Osteoblast (primary cell): ENCODE measurements at regions not wholly inside any gene's neighbourhood (a gene's known extent, or its start where the extent isn't known, plus 50 kb on each side); places are given as distances from the start of the nearest gene placed in this dataset.
A peak's percentile ranks its signal among the peaks of the same experiment; 100 is the strongest.

Experiments used
- DNase-seq: peaks from one replicate; pipeline ENCODE4 v3.0.0; 2011; ENCODE audit warnings: low spot score, mixed read lengths; ENCODE audit not compliant: insufficient read length; ENCODE audit errors: missing footprints
- H2AFZ ChIP-seq: 2 replicates; pipeline ENCODE4 v1.6.0; 2011; ENCODE audit warnings: mild to moderate bottlenecking, low read length
- H3K27ac ChIP-seq: 2 replicates; pipeline ENCODE4 v1.5.1; 2011; ENCODE audit warnings: mild to moderate bottlenecking, low read depth, low read length, moderate library complexity
- H3K27me3 ChIP-seq: 2 replicates; pipeline ENCODE4 v1.6.0; 2012; ENCODE audit warnings: mild to moderate bottlenecking, control low read depth, inconsistent platforms, low read length, moderate library complexity; ENCODE audit not compliant: insufficient read depth
- H3K36me3 ChIP-seq: 2 replicates; pipeline ENCODE4 v1.5.1; 2011; ENCODE audit warnings: mild to moderate bottlenecking, low read length, control low read depth, moderate library complexity; ENCODE audit not compliant: insufficient read depth
- H3K4me1 ChIP-seq: 2 replicates; pipeline ENCODE4 v1.5.1; 2011; ENCODE audit warnings: mild to moderate bottlenecking, low read length, control low read depth, moderate library complexity; ENCODE audit not compliant: insufficient read depth
- H3K4me2 ChIP-seq: 2 replicates; pipeline ENCODE4 v1.6.0; 2011; ENCODE audit warnings: mild to moderate bottlenecking, low read length; ENCODE audit not compliant: insufficient read depth
- H3K4me3 ChIP-seq: fragments of 200-600 bp; sonication (generic); 3 replicates; pipeline ENCODE4 v1.5.1; 2012; ENCODE audit warnings: mild to moderate bottlenecking, low read length, inconsistent platforms; ENCODE audit not compliant: insufficient read depth
- H3K79me2 ChIP-seq: 2 replicates; pipeline ENCODE4 v1.6.0; 2012; ENCODE audit warnings: mild to moderate bottlenecking, low read length, control low read depth, inconsistent platforms; ENCODE audit not compliant: insufficient read depth
- H3K9me3 ChIP-seq: 2 replicates; pipeline ENCODE4 v1.5.1; 2011; ENCODE audit warnings: low read depth, low read length, control low read depth
- H4K20me1 ChIP-seq: 2 replicates; pipeline ENCODE4 v1.6.0; 2012; ENCODE audit warnings: mild to moderate bottlenecking, low read length, control low read depth; ENCODE audit not compliant: insufficient read depth
- TF ChIP-seq, protein P1 (sequence below): IDR thresholded peaks from 2 replicates; pipeline ENCODE4 v1.5.1; 2011; ENCODE audit warnings: mild to moderate bottlenecking, low read depth, low read length, moderate library complexity; ENCODE audit errors: extremely low read depth

DNA sequence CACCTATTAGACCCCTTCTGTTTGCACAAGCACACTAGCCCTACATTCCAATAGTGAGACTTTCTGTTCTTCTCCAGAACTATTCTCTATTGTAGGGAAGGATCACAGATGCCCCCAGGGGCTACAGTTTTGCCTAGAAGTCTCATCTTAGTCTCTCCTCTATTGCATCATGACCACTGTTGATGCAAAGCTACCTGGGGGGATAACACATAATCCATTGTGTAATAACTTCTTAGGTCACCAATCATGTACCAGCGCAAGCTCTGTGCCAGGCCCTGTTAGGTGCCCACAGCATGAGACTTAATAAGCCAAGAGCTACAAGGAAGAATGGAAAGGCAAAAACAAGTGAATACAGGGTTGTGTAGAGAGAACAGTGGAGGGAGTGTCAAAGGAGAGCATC lies 98.1 kb upstream of the TNFAIP3 start:
- TF ChIP-seq, protein P1, sequence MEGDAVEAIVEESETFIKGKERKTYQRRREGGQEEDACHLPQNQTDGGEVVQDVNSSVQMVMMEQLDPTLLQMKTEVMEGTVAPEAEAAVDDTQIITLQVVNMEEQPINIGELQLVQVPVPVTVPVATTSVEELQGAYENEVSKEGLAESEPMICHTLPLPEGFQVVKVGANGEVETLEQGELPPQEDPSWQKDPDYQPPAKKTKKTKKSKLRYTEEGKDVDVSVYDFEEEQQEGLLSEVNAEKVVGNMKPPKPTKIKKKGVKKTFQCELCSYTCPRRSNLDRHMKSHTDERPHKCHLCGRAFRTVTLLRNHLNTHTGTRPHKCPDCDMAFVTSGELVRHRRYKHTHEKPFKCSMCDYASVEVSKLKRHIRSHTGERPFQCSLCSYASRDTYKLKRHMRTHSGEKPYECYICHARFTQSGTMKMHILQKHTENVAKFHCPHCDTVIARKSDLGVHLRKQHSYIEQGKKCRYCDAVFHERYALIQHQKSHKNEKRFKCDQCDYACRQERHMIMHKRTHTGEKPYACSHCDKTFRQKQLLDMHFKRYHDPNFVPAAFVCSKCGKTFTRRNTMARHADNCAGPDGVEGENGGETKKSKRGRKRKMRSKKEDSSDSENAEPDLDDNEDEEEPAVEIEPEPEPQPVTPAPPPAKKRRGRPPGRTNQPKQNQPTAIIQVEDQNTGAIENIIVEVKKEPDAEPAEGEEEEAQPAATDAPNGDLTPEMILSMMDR: no peak

DNA sequence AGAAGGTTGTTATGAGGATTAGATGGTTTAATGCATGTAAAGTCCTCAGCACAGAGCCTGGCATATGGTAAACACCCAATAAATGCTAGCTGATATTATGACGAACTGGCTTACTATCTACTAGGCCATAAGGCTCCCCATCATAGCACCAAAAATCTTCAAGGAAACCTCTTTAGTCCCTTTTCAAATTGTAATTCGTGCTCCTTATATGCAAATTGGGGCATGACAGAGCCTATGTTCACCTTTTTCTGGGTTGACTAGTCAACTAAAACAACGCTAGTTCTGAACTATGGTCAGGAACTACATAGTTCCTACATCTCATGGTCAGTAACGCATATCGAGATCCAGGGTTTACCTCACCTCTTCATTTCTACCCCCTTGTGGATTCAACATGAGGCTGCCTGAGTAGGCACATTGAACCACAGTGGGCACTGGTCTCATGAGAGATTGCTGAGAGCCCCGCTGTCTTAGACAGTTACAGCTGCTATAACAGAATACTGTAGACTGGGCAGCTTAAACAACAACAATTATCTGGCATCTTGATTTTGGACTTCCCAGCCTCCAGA lies 97.2 kb upstream of the TNFAIP3 start:
- H3K4me2 ChIP-seq: no peak overlapping the region
- TF ChIP-seq, protein P1: no peak
- H3K9me3 ChIP-seq: no peaks in the 10 kb centered on the region
- H3K4me1 ChIP-seq: peaks cover 40% of the 10 kb centered on the region
- H3K27me3 ChIP-seq: no peaks in the 10 kb centered on the region
- no peaks in the 10 kb centered on the region for H3K36me3 ChIP-seq
- no peaks in the 10 kb centered on the region for H3K79me2 ChIP-seq
- no peak overlapping the region for H3K27ac ChIP-seq
- H4K20me1 ChIP-seq: no peaks in the 10 kb centered on the region
- DNase-seq: no peak
- no peak overlapping the region for H3K4me3 ChIP-seq
- no peak overlapping the region for H2AFZ ChIP-seq

More for the DNA sequence above, 98.1 kb upstream of the TNFAIP3 start:
- Histone ChIP-seq H3K4me2 (no peak overlapping the region), H3K4me3 (no peak overlapping the region), H3K27ac (peak overlapping the region; percentile 66), H2AFZ (peak overlapping the region; percentile 33), H3K4me1 (peaks cover 46% of the 10 kb centered on the region), H3K79me2 (no peaks in the 10 kb centered on the region), H3K36me3 (no peaks in the 10 kb centered on the region), H3K27me3 (no peaks in the 10 kb centered on the region), H3K9me3 (no peaks in the 10 kb centered on the region), H4K20me1 (no peaks in the 10 kb centered on the region)
- no peak for DNase-seq

DNA sequence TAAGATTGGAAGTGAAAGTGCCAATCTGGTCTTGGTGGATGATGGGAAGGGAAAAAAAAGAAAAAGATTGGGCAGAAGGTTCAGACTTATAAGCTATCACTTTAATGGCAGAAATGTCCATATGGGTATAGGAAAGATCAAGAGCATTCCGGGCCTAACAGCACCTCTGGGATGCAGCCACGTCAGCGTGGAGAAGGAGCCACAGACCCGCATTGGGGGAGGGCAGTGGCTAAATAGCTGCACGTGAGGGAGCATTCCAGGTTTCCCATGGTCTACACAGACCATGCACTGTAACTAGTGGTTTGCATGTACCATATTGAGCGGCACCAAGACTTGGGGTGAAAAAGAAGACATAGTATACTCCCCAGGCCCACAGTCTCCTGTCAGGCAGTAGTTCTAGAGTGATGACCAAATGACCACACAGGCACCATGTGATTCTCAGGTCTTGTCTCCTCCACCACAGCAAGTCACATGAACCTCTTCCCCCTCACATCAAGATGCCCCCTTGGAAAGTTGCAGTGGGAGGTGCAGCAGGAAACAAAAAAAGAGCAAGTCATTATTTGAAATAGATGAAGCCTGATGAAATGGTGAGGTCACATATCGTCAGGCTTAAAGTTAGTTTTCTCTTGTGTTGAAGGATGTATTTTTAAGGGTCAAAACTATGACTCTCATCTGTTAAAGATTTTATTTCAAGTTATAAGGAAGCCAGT lies 94.4 kb upstream of the TNFAIP3 start:
- TF ChIP-seq, protein P1: no peak
- peaks cover 20% of the 10 kb centered on the region for H3K4me1 ChIP-seq
- H3K27ac ChIP-seq: no peak overlapping the region
- H3K27me3 ChIP-seq: no peaks in the 10 kb centered on the region
- no peak overlapping the region for H2AFZ ChIP-seq
- H3K9me3 ChIP-seq: no peaks in the 10 kb centered on the region
- H4K20me1 ChIP-seq: no peaks in the 10 kb centered on the region
- no peaks in the 10 kb centered on the region for H3K36me3 ChIP-seq
- no peak overlapping the region for H3K4me3 ChIP-seq
- peak; percentile 43 for DNase-seq
- no peak overlapping the region for H3K4me2 ChIP-seq
- no peaks in the 10 kb centered on the region for H3K79me2 ChIP-seq

DNA sequence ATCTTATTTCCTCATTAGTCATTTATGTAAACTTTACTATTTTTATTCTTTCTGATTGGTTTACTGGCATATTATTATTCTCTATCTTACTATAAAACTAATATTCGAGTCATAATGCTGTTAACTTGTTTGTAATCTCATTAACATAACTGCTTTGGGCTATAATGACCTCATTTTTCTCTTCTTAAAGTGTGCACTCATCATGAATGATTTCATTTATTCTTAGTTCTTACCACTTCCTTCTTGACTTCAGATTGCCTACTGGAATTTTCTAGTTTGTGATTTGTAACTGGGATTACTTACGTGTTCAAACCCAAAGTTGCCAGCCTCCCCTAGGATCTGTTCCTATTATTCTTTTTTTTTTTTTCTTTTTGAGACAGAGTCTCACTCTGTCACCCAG lies 91.8 kb upstream of the TNFAIP3 start:
- no peaks in the 10 kb centered on the region for H3K79me2 ChIP-seq
- H3K4me3 ChIP-seq: no peak overlapping the region
- no peak overlapping the region for H2AFZ ChIP-seq
- no peaks in the 10 kb centered on the region for H4K20me1 ChIP-seq
- H3K27me3 ChIP-seq: no peaks in the 10 kb centered on the region
- H3K4me1 ChIP-seq: peaks cover 9% of the 10 kb centered on the region
- no peak overlapping the region for H3K27ac ChIP-seq
- no peak for DNase-seq
- TF ChIP-seq, protein P1: no peak
- no peaks in the 10 kb centered on the region for H3K36me3 ChIP-seq
- H3K4me2 ChIP-seq: no peak overlapping the region
- no peaks in the 10 kb centered on the region for H3K9me3 ChIP-seq
